Trophoblast cell (in vitro differentiated cells and primary cell): ENCODE measurements at regions not wholly inside any gene's neighbourhood (a gene's known extent, or its start where the extent isn't known, plus 50 kb on each side); places are given as distances from the start of the nearest gene placed in this dataset.

Experiments
- DNase-seq, 2 donors: peaks; one replicate each; pipeline ENCODE4 v3.0.0-alpha.2; 2016
- H2AFZ ChIP-seq: 2 replicates; pipeline ENCODE4 v1.6.1; 2013; ENCODE audit warnings: low read length, moderate library complexity, mild to moderate bottlenecking; ENCODE audit not compliant: insufficient read depth, poor library complexity
- H2AK5ac ChIP-seq: 2 replicates; pipeline ENCODE4 v1.6.1; 2013; ENCODE audit warnings: mild to moderate bottlenecking, low read length
- H2BK120ac ChIP-seq: 2 replicates; pipeline ENCODE4 v1.6.1; 2013; ENCODE audit warnings: low read length, mild to moderate bottlenecking, moderate library complexity; ENCODE audit not compliant: insufficient read depth, poor library complexity
- H2BK12ac ChIP-seq: 2 replicates; pipeline ENCODE4 v1.6.1; 2013; ENCODE audit warnings: mild to moderate bottlenecking, low read length, moderate library complexity
- H2BK5ac ChIP-seq: 2 replicates; pipeline ENCODE4 v1.6.1; 2013; ENCODE audit warnings: low read length, low read depth, moderate library complexity, mild to moderate bottlenecking; ENCODE audit not compliant: poor library complexity
- H3K14ac ChIP-seq: 2 replicates; pipeline ENCODE4 v1.6.1; 2013; ENCODE audit warnings: mild to moderate bottlenecking, low read length
- H3K18ac ChIP-seq: 2 replicates; pipeline ENCODE4 v1.6.1; 2013; ENCODE audit warnings: mild to moderate bottlenecking, low read length
- H3K23ac ChIP-seq: 2 replicates; pipeline ENCODE4 v1.6.1; 2013; ENCODE audit warnings: low read length
- H3K27ac ChIP-seq: 2 replicates; pipeline ENCODE4 v1.5.1; 2013; ENCODE audit warnings: low read depth, mild to moderate bottlenecking, inconsistent platforms, low read length, moderate library complexity
- H3K27me3 ChIP-seq: 2 replicates; pipeline ENCODE4 v1.6.1; 2013; ENCODE audit warnings: inconsistent platforms, mild to moderate bottlenecking, low read length, moderate library complexity; ENCODE audit not compliant: insufficient read depth
- H3K36me3 ChIP-seq, 2 experiments: 1 replicate in 1 of 2; 2 replicates in 1 of 2; pipeline ENCODE4 v1.6.1; 2013; ENCODE audit warnings: low read length in 2 of 2, mild to moderate bottlenecking in 2 of 2, moderate library complexity in 1 of 2; ENCODE audit not compliant: insufficient read depth in 2 of 2, control insufficient read depth in 1 of 2
- H3K4ac ChIP-seq: 2 replicates; pipeline ENCODE4 v1.6.1; 2013; ENCODE audit warnings: low read depth, mild to moderate bottlenecking, low read length, moderate library complexity
- H3K4me1 ChIP-seq, 2 experiments: 1 replicate in 1 of 2; 2 replicates in 1 of 2; pipeline ENCODE4 v1.6.1; 2013; ENCODE audit warnings: low read length in 2 of 2, mild to moderate bottlenecking in 2 of 2, moderate library complexity in 1 of 2; ENCODE audit not compliant: insufficient read depth in 2 of 2, control insufficient read depth in 1 of 2
- H3K4me2 ChIP-seq: 2 replicates; pipeline ENCODE4 v1.6.1; 2013; ENCODE audit warnings: inconsistent platforms, mild to moderate bottlenecking, low read length, moderate library complexity
- H3K4me3 ChIP-seq: 2 replicates; pipeline ENCODE4 v1.5.1; 2013; ENCODE audit warnings: mild to moderate bottlenecking, low read depth, low read length, inconsistent platforms
- H3K79me1 ChIP-seq: one replicate; pipeline ENCODE4 v1.6.1; 2013; ENCODE audit warnings: low read length
- H3K79me2 ChIP-seq: 2 replicates; pipeline ENCODE4 v1.6.1; 2013; ENCODE audit warnings: low read length, mild to moderate bottlenecking; ENCODE audit not compliant: control insufficient read depth, insufficient read depth, poor library complexity
- H3K9ac ChIP-seq: 2 replicates; pipeline ENCODE4 v1.6.1; 2013; ENCODE audit warnings: mild to moderate bottlenecking, low read length
- H3K9me3 ChIP-seq: 2 replicates; pipeline ENCODE4 v1.6.1; 2013; ENCODE audit warnings: low read depth, mild to moderate bottlenecking, control low read depth, inconsistent platforms, low read length; ENCODE audit not compliant: insufficient read depth
- H4K12ac ChIP-seq: 2 replicates; pipeline ENCODE4 v1.6.1; 2013; ENCODE audit warnings: low read depth, mild to moderate bottlenecking, low read length, moderate library complexity
- H4K8ac ChIP-seq: 2 replicates; pipeline ENCODE4 v1.6.1; 2013; ENCODE audit warnings: low read depth, mild to moderate bottlenecking, low read length, moderate library complexity
- H4K91ac ChIP-seq: one replicate; pipeline ENCODE4 v1.6.1; 2013; ENCODE audit warnings: low read depth, mild to moderate bottlenecking, low read length, moderate library complexity
- WGBS: extraction: QIAGEN DNeasy Blood & Tissue Kit; methylation state at CpG from one replicate; pipeline ENCODE4 v1.1.7; 2013; ENCODE audit warnings: missing lambda C conversion rate; ENCODE audit not compliant: insufficient read length, insufficient coverage; ENCODE audit errors: extremely low coverage; 5-methylcytosine and 5-hydroxymethylcytosine counted together

DNA sequence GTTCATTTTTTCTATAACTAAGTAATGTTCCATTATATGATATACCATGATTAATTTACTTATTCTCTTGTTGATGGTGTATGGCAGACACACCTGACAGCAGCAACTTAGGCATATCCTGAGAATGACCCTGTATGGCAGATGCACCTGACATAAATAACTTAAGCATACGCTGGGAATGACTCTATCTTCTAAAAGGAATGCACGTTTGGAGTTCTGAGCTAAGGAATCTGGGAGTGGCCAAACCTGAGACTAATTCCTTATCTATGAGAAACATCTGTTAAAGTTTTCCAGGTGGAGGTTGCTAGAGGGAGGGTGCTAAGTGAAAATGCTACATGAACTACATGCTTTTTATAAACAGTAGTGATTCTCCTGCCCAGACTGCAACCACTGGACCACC, 96.7 kb upstream of the RGS18 start:
- WGBS = no CpG with 5 or more reads among the region's 2 CpGs
- Histone ChIP-seq H3K4me2 (no peak overlapping the region), H2BK120ac (no peak overlapping the region), H4K8ac (no peak overlapping the region), H4K12ac (no peak overlapping the region), H2BK5ac (no peak overlapping the region), H2AK5ac (no peak overlapping the region), H3K9me3 (no peaks in the 10 kb centered on the region), H4K91ac (no peak overlapping the region), H2AFZ (no peak overlapping the region), H3K18ac (no peak overlapping the region), H3K79me1 (no peaks in the 10 kb centered on the region), H3K36me3 (no peaks in the 10 kb centered on the region), H3K4me1 (no peaks in the 10 kb centered on the region), H3K79me2 (no peaks in the 10 kb centered on the region), H3K14ac (no peak overlapping the region), H3K27ac (no peak overlapping the region), H2BK12ac (no peak overlapping the region), H3K4me3 (no peak overlapping the region), H3K23ac (no peak overlapping the region), H3K9ac (no peak overlapping the region), H3K27me3 (no peaks in the 10 kb centered on the region), H3K4ac (no peak overlapping the region)
- DNase-seq = peak; percentile 34 to 58

DNA sequence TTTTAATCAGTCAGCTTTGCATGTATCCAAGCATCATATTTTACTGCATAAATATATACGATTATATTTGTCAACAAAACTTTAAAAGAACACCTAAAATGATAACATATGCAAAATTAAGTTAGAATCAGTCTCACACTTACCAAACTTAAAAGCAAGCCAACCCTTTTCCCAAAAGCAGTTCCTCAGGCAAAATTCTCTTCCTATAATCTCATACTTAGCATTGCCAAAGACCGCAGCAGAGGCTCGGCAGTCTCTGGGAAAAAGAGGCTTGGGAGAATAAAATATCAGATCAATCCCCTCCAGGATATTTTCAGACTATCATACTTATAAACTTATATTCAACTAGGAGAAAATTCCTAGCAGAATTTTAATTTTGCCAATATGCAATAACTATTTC, 93.2 kb upstream of the RGS18 start:
- Histone ChIP-seq H3K4ac (no peak overlapping the region), H3K36me3 (no peaks in the 10 kb centered on the region), H4K8ac (no peak overlapping the region), H3K4me2 (no peak overlapping the region), H3K4me1 (peaks cover 0 to 2% of the 10 kb centered on the region in 2 experiments), H3K27ac (no peak overlapping the region), H3K4me3 (no peak overlapping the region), H2AK5ac (no peak overlapping the region), H2BK120ac (no peak overlapping the region), H2AFZ (no peak overlapping the region), H3K9me3 (no peaks in the 10 kb centered on the region), H4K91ac (no peak overlapping the region), H3K14ac (no peak overlapping the region), H2BK12ac (no peak overlapping the region), H3K18ac (no peak overlapping the region), H3K79me1 (no peaks in the 10 kb centered on the region), H3K9ac (no peak overlapping the region), H3K27me3 (no peaks in the 10 kb centered on the region), H4K12ac (no peak overlapping the region), H3K23ac (no peak overlapping the region), H2BK5ac (no peak overlapping the region), H3K79me2 (no peaks in the 10 kb centered on the region)
- WGBS = no CpG with 5 or more reads among the region's 3 CpGs
- DNase-seq = peak in 1 of 2 donors; percentile 2

DNA sequence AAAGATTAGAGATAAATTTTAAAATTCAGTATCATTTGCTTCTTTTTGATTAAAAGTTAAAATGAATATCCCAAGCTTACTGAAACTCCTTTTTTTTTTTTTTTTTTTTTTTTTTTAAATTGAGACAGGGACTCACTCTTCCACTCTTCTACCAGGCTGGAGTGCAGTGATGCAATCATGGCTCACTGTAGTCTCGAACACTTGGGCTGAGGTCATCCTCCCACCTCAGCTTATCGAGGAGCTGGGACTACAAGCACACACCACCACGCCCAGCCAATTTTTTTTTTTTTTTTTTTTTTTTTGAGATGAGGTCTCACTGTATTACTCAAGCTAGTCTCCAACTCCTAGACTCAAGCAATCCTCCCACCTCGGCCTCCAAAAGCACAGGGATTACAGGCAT, 92.1 kb upstream of the RGS18 start:
- Histone ChIP-seq H3K14ac (no peak overlapping the region), H3K18ac (no peak overlapping the region), H3K4me1 (peaks cover 0 to 2% of the 10 kb centered on the region in 2 experiments), H2AFZ (no peak overlapping the region), H4K91ac (no peak overlapping the region), H3K4me2 (no peak overlapping the region), H3K23ac (no peak overlapping the region), H3K9ac (no peak overlapping the region), H4K8ac (no peak overlapping the region), H2BK5ac (no peak overlapping the region), H4K12ac (no peak overlapping the region), H3K36me3 (no peaks in the 10 kb centered on the region), H3K4ac (no peak overlapping the region), H3K4me3 (no peak overlapping the region), H3K9me3 (no peaks in the 10 kb centered on the region), H3K27ac (no peak overlapping the region), H3K79me2 (no peaks in the 10 kb centered on the region), H2BK12ac (no peak overlapping the region), H2BK120ac (no peak overlapping the region), H3K27me3 (no peaks in the 10 kb centered on the region), H2AK5ac (no peak overlapping the region), H3K79me1 (no peaks in the 10 kb centered on the region)
- no peak for DNase-seq
- no CpG with 5 or more reads among the region's 4 CpGs for WGBS

DNA sequence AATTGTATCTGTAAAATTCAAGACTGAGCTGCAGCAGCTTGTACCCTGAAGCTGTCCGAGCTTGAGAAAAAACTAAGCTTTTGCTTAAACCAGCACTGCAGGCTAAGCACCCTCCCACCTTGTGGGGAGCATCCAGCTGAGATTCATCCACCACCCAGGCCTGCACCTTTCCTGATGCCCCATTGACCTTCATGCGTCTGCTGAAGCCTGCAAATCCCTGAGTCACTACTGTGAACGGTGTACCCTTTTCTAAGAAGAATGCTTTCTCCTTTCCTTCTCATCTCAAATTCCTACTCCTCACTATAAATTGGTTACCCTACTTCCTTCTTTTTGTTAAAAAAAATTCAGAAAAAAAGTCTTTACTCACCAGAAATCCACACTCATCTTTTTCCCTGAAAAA, 90.9 kb upstream of the RGS18 start:
- no peak overlapping the region for H4K12ac ChIP-seq
- no peak overlapping the region for H3K23ac ChIP-seq

More for the DNA sequence above, 90.9 kb upstream of the RGS18 start:
- DNase-seq = no peak
- Histone ChIP-seq H3K18ac (no peak overlapping the region), H3K14ac (no peak overlapping the region), H3K27ac (no peak overlapping the region), H2BK5ac (no peak overlapping the region), H2AK5ac (no peak overlapping the region), H2BK120ac (no peak overlapping the region), H4K8ac (no peak overlapping the region), H3K4me1 (peaks cover 0 to 2% of the 10 kb centered on the region in 2 experiments), H3K4ac (no peak overlapping the region), H3K79me2 (no peaks in the 10 kb centered on the region), H2BK12ac (no peak overlapping the region), H3K36me3 (no peaks in the 10 kb centered on the region), H3K27me3 (no peaks in the 10 kb centered on the region), H3K9ac (no peak overlapping the region), H2AFZ (no peak overlapping the region), H3K4me3 (no peak overlapping the region), H4K91ac (no peak overlapping the region), H3K9me3 (no peaks in the 10 kb centered on the region), H3K4me2 (no peak overlapping the region), H3K79me1 (no peaks in the 10 kb centered on the region)
- WGBS = no CpG with 5 or more reads among the region's 3 CpGs
